ENCODE measurements at regions not wholly inside any gene's neighbourhood (a gene's known extent, or its start where the extent isn't known, plus 50 kb on each side); places are given as distances from the start of the nearest gene placed in this dataset.

- WGBS, 5 donors = 68 to 82% (median 76%) methylated on average over 3 of the region's 3 CpGs
- intact Hi-C loops (cut with DNase I; ENCODE audit: low total_unique reads) = no loop called here
- no peaks in the 10 kb centered on the region for H3K27me3 ChIP-seq
- no peaks in the 10 kb centered on the region for H3K4me1 ChIP-seq
- H3K4me3 ChIP-seq = no peak overlapping the region
- TF ChIP-seq EP300 (IDR thresholded peaks at IDR 0.05) (no peak), CTCF (IDR thresholded peaks at IDR 0.05) (no peak), POLR2A (IDR thresholded peaks at IDR 0.05) (no peak), POLR2AphosphoS5 (IDR thresholded peaks at IDR 0.05) (no peak)
- no peaks in the 10 kb centered on the region for H3K36me3 ChIP-seq
- no peak overlapping the region for H3K27ac ChIP-seq
- DNase-seq = no peak
- no peaks in the 10 kb centered on the region for H3K9me3 ChIP-seq
Measured at GRCh38 chr7:113633073-113633472, 285.7 kb downstream of the PPP1R3A start.

- Histone ChIP-seq H3K4me1 (no peaks in the 10 kb centered on the region), H3K27ac (no peak overlapping the region), H3K36me3 (no peaks in the 10 kb centered on the region), H3K9me3 (no peaks in the 10 kb centered on the region), H3K4me3 (no peak overlapping the region), H3K27me3 (no peaks in the 10 kb centered on the region)
- 75 to 83% (median 82%) methylated on average over 6 of the region's 6 CpGs for WGBS, 5 donors
- TF ChIP-seq EP300 (IDR thresholded peaks at IDR 0.05) = no peak
- no peak for TF ChIP-seq CTCF (IDR thresholded peaks at IDR 0.05)
- no peak for TF ChIP-seq POLR2AphosphoS5 (IDR thresholded peaks at IDR 0.05)
- TF ChIP-seq POLR2A (IDR thresholded peaks at IDR 0.05) = no peak
- no peak for DNase-seq
- intact Hi-C loops (cut with DNase I; ENCODE audit: low total_unique reads) = no loop called here
Measured at GRCh38 chr7:113628948-113629847, 289.6 kb downstream of the PPP1R3A start.

GRCh38 chr7:113625494-113626102, 293.2 kb downstream of the PPP1R3A start:
- no peak overlapping the region for H3K4me3 ChIP-seq
- H3K27ac ChIP-seq = no peak overlapping the region
- no peaks in the 10 kb centered on the region for H3K27me3 ChIP-seq
- TF ChIP-seq POLR2AphosphoS5 (IDR thresholded peaks at IDR 0.05) (no peak), POLR2A (IDR thresholded peaks at IDR 0.05) (no peak)
- H3K36me3 ChIP-seq = no peaks in the 10 kb centered on the region
- H3K4me1 ChIP-seq = no peaks in the 10 kb centered on the region
- H3K9me3 ChIP-seq = no peaks in the 10 kb centered on the region
- no peak for DNase-seq
- intact Hi-C loops (cut with DNase I; ENCODE audit: low total_unique reads) = no loop called here

GRCh38 chr7:113622796-113623195, 296.0 kb downstream of the PPP1R3A start:
- H3K27me3 ChIP-seq = no peaks in the 10 kb centered on the region
- no peak overlapping the region for H3K27ac ChIP-seq
- WGBS, 5 donors = 63 to 85% (median 75%) methylated on average over 1 of the region's 1 CpG
- no peak for TF ChIP-seq POLR2AphosphoS5 (IDR thresholded peaks at IDR 0.05)
- no peak for TF ChIP-seq EP300 (IDR thresholded peaks at IDR 0.05)
- TF ChIP-seq POLR2A (IDR thresholded peaks at IDR 0.05) = no peak
- no peak for TF ChIP-seq CTCF (IDR thresholded peaks at IDR 0.05)
- no peak overlapping the region for H3K4me3 ChIP-seq
- no peak for DNase-seq
- intact Hi-C loops (cut with DNase I; ENCODE audit: low total_unique reads) = no loop called here
- H3K9me3 ChIP-seq = peaks cover 0 to 13% (median 0%) of the 10 kb centered on the region in 4 donors
- H3K36me3 ChIP-seq = no peaks in the 10 kb centered on the region
- H3K4me1 ChIP-seq = no peaks in the 10 kb centered on the region

DNA sequence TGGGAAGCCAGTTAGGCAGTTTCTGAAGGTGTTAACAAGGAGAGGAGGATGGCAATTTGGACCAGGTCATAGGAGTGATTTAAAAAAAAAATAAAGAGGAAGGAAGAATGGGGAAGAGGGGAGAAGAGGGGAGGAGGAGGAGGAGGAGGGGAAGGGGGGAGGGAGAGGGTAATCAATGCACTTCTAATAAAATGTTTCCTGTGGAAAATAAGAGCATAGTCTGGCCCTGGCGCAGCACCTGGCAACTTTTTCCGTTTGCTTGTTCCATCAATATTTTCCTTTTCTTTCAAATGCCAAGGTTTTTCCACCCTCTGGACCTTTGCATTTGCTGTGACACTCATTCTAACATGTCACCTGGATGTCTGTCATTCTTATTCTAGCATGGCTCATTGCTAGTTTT, 308.2 kb downstream of the PPP1R3A start:
- TF ChIP-seq POLR2A (IDR thresholded peaks at IDR 0.05) (no peak), EP300 (IDR thresholded peaks at IDR 0.05) (no peak), POLR2AphosphoS5 (IDR thresholded peaks at IDR 0.05) (no peak), CTCF (IDR thresholded peaks at IDR 0.05) (no peak)
- 24 to 75% (median 69%) methylated on average over 2 of the region's 2 CpGs for WGBS, 5 donors
- H3K9me3 ChIP-seq = no peaks in the 10 kb centered on the region

More for the DNA sequence above, 308.2 kb downstream of the PPP1R3A start:
- H3K4me1 ChIP-seq = no peaks in the 10 kb centered on the region
- intact Hi-C loops (cut with DNase I; ENCODE audit: low total_unique reads) = no loop called here
- H3K27me3 ChIP-seq = no peaks in the 10 kb centered on the region
- H3K27ac ChIP-seq = no peak overlapping the region
- no peaks in the 10 kb centered on the region for H3K36me3 ChIP-seq
- H3K4me3 ChIP-seq = no peak overlapping the region
- no peak for DNase-seq
